WTC11 (cell line): ENCODE measurements at regions not wholly inside any gene's neighbourhood (a gene's known extent, or its start where the extent isn't known, plus 50 kb on each side); places are given as distances from the start of the nearest gene placed in this dataset.
A peak's percentile ranks its signal among the peaks of the same experiment; 100 is the strongest.

ENCODE experiments used
- ATAC-seq: fragments of 200-7000 bp; cut with Tn5 transposase; 2 replicates; pipeline ENCODE4 v1.10.0; 2021; ENCODE audit warnings: mild to moderate bottlenecking, moderate library complexity
- CTCF ChIA-PET: fragments of 300-600 bp; sonication (Branson Sonifier 250); formaldehyde crosslinking; loops from one replicate; lab custom pipeline; 2021; ENCODE audit warnings: antibody characterized with exemption; lab: Charles Lee
- POLR2A ChIA-PET: fragments of 350-600 bp; sonication (Branson Sonifier 250); formaldehyde crosslinking; loops from one replicate; lab custom pipeline; 2021; ENCODE audit warnings: antibody characterized with exemption; lab: Charles Lee
- DNase-seq: peaks from one replicate; pipeline ENCODE4 v3.0.0; 2021; ENCODE audit warnings: low spot score
- H3K27ac Mint-ChIP-seq: 2 replicates; pipeline ENCODE4 v1.8.0; 2021; ENCODE audit warnings: mixed read lengths
- H3K27me3 Mint-ChIP-seq: 2 replicates; pipeline ENCODE4 v1.8.0; 2021; ENCODE audit warnings: low read depth, mild to moderate bottlenecking, moderate library complexity, mixed read lengths
- H3K36me3 Mint-ChIP-seq: 2 replicates; pipeline ENCODE4 v1.8.0; 2021; ENCODE audit warnings: mixed read lengths
- H3K4me1 Mint-ChIP-seq: 2 replicates; pipeline ENCODE4 v1.8.0; 2022; ENCODE audit warnings: mixed read lengths
- H3K4me3 Mint-ChIP-seq: 2 replicates; pipeline ENCODE4 v1.8.0; 2021; ENCODE audit warnings: mild to moderate bottlenecking, moderate library complexity, mixed read lengths
- H3K9me3 Mint-ChIP-seq: 2 replicates; pipeline ENCODE4 v1.8.0; 2021; ENCODE audit warnings: mixed read lengths
- ATF1 ChIP-seq: sonication (generic); formaldehyde crosslinking; IDR thresholded peaks from 2 replicates; pipeline ENCODE4 v1.8.1; 2023; ENCODE audit warnings: mild to moderate bottlenecking, moderate library complexity, missing genetic modification reagents
- CREB1 ChIP-seq: sonication (generic); formaldehyde crosslinking; IDR thresholded peaks from 2 replicates; pipeline ENCODE4 v1.8.0; 2023; ENCODE audit warnings: mild to moderate bottlenecking, missing genetic modification reagents
- E2F1 ChIP-seq: sonication (generic); formaldehyde crosslinking; IDR thresholded peaks from 2 replicates; pipeline ENCODE4 v1.8.0; 2022; ENCODE audit warnings: mild to moderate bottlenecking, missing genetic modification reagents
- ERG ChIP-seq: fragments of 250-450 bp; sonication (Bioruptor Pico); IDR thresholded peaks from 2 replicates; pipeline ENCODE4 v1.8.0; 2021; ENCODE audit warnings: mild to moderate bottlenecking
- ETV6 ChIP-seq: sonication (generic); formaldehyde crosslinking; IDR thresholded peaks from 2 replicates; pipeline ENCODE4 v1.8.1; 2022; ENCODE audit warnings: mild to moderate bottlenecking, missing genetic modification reagents
- FOXJ3 ChIP-seq: sonication (generic); formaldehyde crosslinking; IDR thresholded peaks from 2 replicates; pipeline ENCODE4 v1.9.0; 2021; ENCODE audit warnings: missing genetic modification reagents, mild to moderate bottlenecking, borderline replicate concordance
- HMGA2 ChIP-seq: fragments of 250-450 bp; sonication (Bioruptor Pico); IDR thresholded peaks from 2 replicates; pipeline ENCODE4 v1.4.0; 2021; ENCODE audit warnings: mild to moderate bottlenecking, moderate library complexity
- JAZF1 ChIP-seq: fragments of 250-450 bp; sonication (Bioruptor Pico); IDR thresholded peaks from 2 replicates; pipeline ENCODE4 v1.9.0; 2021; ENCODE audit warnings: moderate library complexity, mild to moderate bottlenecking, inconsistent platforms
- MXD4 ChIP-seq: fragments of 250-450 bp; sonication (Bioruptor Pico); IDR thresholded peaks from 2 replicates; pipeline ENCODE4 v1.8.0; 2021; ENCODE audit warnings: mild to moderate bottlenecking, moderate library complexity, borderline replicate concordance
- MYBL2 ChIP-seq: sonication (generic); formaldehyde crosslinking; IDR thresholded peaks from 2 replicates; pipeline ENCODE4 v1.8.1; 2023; ENCODE audit warnings: mild to moderate bottlenecking, moderate library complexity, missing genetic modification reagents
- NFYB ChIP-seq: sonication (generic); formaldehyde crosslinking; conservative IDR thresholded peaks from 2 replicates; pipeline ENCODE4 v1.8.0; 2022; ENCODE audit warnings: low read depth, missing genetic modification reagents
- OVOL2 ChIP-seq: fragments of 250-450 bp; sonication (Bioruptor Pico); IDR thresholded peaks from 2 replicates; pipeline ENCODE4 v1.9.0; 2021; ENCODE audit warnings: mild to moderate bottlenecking, borderline replicate concordance
- SMAD3 ChIP-seq: sonication (generic); formaldehyde crosslinking; IDR thresholded peaks from 2 replicates; pipeline ENCODE4 v1.8.0; 2022; ENCODE audit warnings: missing genetic modification reagents, mild to moderate bottlenecking, borderline replicate concordance
- SMAD4 ChIP-seq: sonication (generic); formaldehyde crosslinking; IDR thresholded peaks from 2 replicates; pipeline ENCODE4 v1.8.0; 2022; ENCODE audit warnings: mild to moderate bottlenecking, missing genetic modification reagents
- SOX15 ChIP-seq: fragments of 250-450 bp; sonication (Bioruptor Pico); IDR thresholded peaks from 2 replicates; pipeline ENCODE4 v1.9.0; 2021; ENCODE audit warnings: mild to moderate bottlenecking
- TCF7 ChIP-seq: sonication (generic); formaldehyde crosslinking; IDR thresholded peaks from 2 replicates; pipeline ENCODE4 v1.8.0; 2022; ENCODE audit warnings: mild to moderate bottlenecking, low read depth, missing genetic modification reagents, moderate library complexity
- TEAD1 ChIP-seq: sonication (generic); formaldehyde crosslinking; IDR thresholded peaks from 2 replicates; pipeline ENCODE4 v1.8.0; 2022; ENCODE audit warnings: mild to moderate bottlenecking, missing genetic modification reagents
- USF1 ChIP-seq: sonication (generic); formaldehyde crosslinking; IDR thresholded peaks from 2 replicates; pipeline ENCODE4 v1.8.0; 2022; ENCODE audit warnings: mild to moderate bottlenecking, missing genetic modification reagents
- ZBTB21 ChIP-seq: sonication (generic); formaldehyde crosslinking; IDR thresholded peaks from 2 replicates; pipeline ENCODE4 v1.8.1; 2023; ENCODE audit warnings: mild to moderate bottlenecking, missing genetic modification reagents, borderline replicate concordance
- ZNF263 ChIP-seq: sonication (generic); formaldehyde crosslinking; IDR thresholded peaks from 2 replicates; pipeline ENCODE4 v1.8.1; 2022; ENCODE audit warnings: low read depth, mild to moderate bottlenecking, moderate library complexity, missing genetic modification reagents
- ZNF671 ChIP-seq: fragments of 250-450 bp; sonication (Bioruptor Pico); IDR thresholded peaks from 2 replicates; pipeline ENCODE4 v1.8.0; 2021; ENCODE audit warnings: mild to moderate bottlenecking

DNA sequence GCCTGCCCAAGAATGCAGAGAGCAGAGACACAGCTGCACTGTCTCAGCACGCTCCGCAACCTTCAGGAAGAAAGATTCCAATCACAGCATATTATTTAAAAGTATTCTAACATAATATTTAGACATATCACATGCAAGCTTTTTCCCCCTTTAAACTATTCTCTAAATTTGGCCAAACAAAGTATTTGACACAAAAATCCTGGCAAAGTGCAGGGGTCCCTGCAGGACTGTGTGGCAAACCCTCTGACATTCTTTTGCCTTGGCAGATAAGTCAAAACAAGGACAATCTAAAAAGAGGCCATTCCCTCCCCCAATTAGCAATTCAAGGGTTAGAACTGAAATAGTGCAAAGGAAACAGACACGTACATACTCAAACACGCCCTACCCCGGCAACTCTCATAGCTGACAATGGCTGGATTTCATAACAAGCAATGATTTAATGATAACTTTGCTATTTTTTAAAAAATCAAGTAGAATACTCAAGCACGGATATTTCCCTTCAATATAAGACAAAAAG is 225.3 kb downstream of the MRPL39 start (continued):
- TF ChIP-seq ERG (CRISPR knock-in tag) (no peak), TCF7 (CRISPR knock-in tag) (no peak), ZBTB21 (CRISPR knock-in tag) (no peak), E2F1 (CRISPR knock-in tag) (no peak), SMAD4 (no peak)

- Mint-ChIP-seq H3K4me3 (no peak overlapping the region), H3K27me3 (no peaks in the 10 kb centered on the region; the same call in 1 of the 2 replicates), H3K4me1 (peaks cover 38% of the 10 kb centered on the region), H3K27ac (no peak overlapping the region; the same call in 1 of the 2 replicates), H3K9me3 (peaks cover 22% of the 10 kb centered on the region), H3K36me3 (peaks cover 12% of the 10 kb centered on the region)
- ChIA-PET POLR2A (no interaction called here), CTCF (interaction anchor here (0.8 kb wide), 1 partner anchor 10 kb away, joined by 5 read pairs; no protein-coding TSS in a partner anchor)
- ATAC-seq = no peak
- DNase-seq = no peak
- TF ChIP-seq NFYB (CRISPR knock-in tag) (no peak), ZNF263 (CRISPR knock-in tag) (no peak), ZNF671 (CRISPR knock-in tag) (no peak), USF1 (no peak), CREB1 (CRISPR knock-in tag) (no peak), SMAD3 (CRISPR knock-in tag) (no peak), ATF1 (CRISPR knock-in tag) (no peak), TEAD1 (CRISPR knock-in tag) (no peak), OVOL2 (no peak), JAZF1 (CRISPR knock-in tag) (no peak), SOX15 (CRISPR knock-in tag) (no peak), MXD4 (no peak), MYBL2 (CRISPR knock-in tag) (no peak), HMGA2 (CRISPR knock-in tag) (no peak), FOXJ3 (CRISPR knock-in tag) (no peak)
Observed at GRCh38 chr21:25375675-25376074, 231.6 kb downstream of the MRPL39 start.

- H3K36me3 Mint-ChIP-seq = peaks cover 9% of the 10 kb centered on the region
- no peaks in the 10 kb centered on the region for H3K27me3 Mint-ChIP-seq
- H3K4me3 Mint-ChIP-seq = peak overlapping the region; percentile 22
- ChIA-PET CTCF (interaction anchor here (0.6 to 2.3 kb wide), 3 partner anchors 12 to 89 kb away, joined by 3 to 15 read pairs (median 3); no protein-coding TSS in a partner anchor), POLR2A (interaction anchor here (1.0 kb wide), 1 partner anchor 13 kb away, joined by 3 read pairs; no protein-coding TSS in a partner anchor)
- H3K9me3 Mint-ChIP-seq = peaks cover 13% of the 10 kb centered on the region
- no peak for TF ChIP-seq HMGA2 (CRISPR knock-in tag)
- peak; percentile 79 for TF ChIP-seq ZNF263 (CRISPR knock-in tag)
- TF ChIP-seq ETV6 = no peak
- H3K27ac Mint-ChIP-seq = peak overlapping the region; percentile 79
- DNase-seq (peak; percentile 36), ATAC-seq (peak; percentile 56)
- peaks cover 47% of the 10 kb centered on the region for H3K4me1 Mint-ChIP-seq
Observed at GRCh38 chr21:25373126-25374082, 233.9 kb downstream of the MRPL39 start.
